NOMO-1 treated with dmso at 0.1 percent for 144 hours (cell line): ENCODE measurements at regions not wholly inside any gene's neighbourhood (a gene's known extent, or its start where the extent isn't known, plus 50 kb on each side); places are given as distances from the start of the nearest gene placed in this dataset.
"Not testable (repeated sequence)": the region's sequence is repeated elsewhere in the genome, so short reads cannot be mapped to it uniquely, and the experiment has no call there.

Source experiments
- DNase-seq: peaks from one replicate; lab custom pipeline; 2025; ENCODE audit not compliant: unreplicated experiment; lab: John Stamatoyannopoulos, UW

DNA sequence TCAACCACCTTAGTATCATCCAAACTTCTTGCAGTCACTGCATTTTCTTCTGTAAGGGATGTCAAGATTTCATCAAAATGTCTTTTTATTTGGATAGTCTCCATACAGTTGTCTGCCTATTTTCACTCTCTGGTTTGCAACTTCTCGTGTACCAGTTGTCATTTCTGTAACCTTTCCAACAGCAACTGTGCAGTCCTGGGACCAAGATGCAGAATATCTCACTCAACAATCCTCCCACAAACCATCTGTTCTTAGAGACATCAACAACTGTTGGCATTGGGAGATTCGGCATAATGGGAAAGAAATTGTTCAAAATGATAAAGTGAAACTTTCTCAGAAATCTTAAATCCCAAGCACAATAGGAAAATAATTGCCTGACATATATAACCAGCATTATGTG is 933.6 kb upstream of the SLC39A10 start:
- DNase-seq: no peak

DNA sequence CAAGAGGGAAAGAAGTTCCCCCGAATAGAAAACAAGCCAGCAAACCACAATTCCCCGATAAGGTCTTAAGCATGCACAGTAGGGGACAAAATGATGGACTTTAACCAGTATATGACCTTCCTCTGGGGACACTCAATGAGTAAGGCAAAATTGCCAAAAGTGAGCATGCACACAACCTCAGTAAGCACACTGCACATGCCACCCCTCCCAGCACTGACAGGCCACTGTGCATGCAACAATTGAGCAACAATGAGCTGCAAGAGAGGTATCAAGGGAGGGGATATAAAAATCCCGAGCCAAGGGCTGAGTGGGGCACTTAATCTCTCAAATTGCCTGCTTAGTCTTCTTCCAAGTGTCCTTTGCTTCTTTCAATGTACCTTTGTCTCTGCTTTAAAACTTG is 935.8 kb upstream of the SLC39A10 start:
- no peak for DNase-seq

DNA sequence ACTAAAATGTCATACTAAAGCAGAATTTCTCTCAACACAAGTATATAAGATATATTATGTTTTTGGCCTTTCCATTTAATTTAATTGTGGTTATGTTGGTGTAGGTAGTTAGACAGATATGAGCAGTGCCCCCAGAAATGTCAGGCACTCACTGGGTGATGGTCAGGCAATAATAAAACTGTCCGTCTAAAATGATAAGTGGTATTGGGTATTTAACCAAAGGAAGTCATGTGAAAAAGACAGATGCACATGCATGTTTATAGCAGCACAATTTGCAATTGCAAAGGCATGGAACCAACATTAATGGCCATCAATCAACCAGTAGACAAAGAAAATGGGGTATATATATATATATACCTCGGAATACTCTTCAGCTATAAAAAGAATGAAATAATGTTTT is 936.6 kb upstream of the SLC39A10 start:
- DNase-seq: no peak

DNA sequence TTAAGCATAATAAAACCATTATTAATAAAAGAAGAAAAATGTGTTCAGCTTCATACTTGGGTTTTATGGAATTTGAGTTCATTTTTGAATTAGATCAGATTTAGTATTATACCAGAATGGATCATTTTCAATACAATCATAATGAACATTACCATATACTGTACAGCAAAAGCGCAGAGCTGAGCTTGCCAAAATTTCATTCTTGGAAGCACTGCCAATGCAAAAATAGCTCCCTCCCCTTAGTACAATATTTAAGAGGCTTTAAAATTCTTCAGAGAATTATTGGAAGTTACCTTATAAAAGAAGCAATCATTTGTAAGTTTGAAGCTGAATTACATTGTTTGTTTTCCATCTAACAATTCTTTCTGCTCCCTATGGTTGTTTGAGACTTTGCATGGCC is 938.1 kb upstream of the SLC39A10 start:
- no peak for DNase-seq

DNA sequence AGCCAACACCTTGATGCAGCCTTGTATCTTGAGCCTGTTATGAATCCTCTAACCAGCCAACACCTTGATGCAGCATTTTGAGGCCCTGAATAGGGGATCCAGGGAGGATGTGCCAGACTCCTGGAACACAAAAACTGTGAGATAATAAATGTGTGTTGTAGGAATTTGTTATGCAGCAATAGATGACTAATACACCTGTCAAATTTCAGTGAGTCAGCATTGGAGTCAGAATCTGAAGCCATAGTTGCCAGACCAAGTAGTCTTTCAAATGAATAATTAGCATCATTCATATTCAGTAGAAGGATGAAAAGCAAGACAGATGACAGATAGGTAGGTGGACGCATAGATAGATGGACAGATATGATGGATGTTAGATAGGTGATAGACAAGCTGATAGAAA is 942.5 kb upstream of the SLC39A10 start:
- no peak for DNase-seq

DNA sequence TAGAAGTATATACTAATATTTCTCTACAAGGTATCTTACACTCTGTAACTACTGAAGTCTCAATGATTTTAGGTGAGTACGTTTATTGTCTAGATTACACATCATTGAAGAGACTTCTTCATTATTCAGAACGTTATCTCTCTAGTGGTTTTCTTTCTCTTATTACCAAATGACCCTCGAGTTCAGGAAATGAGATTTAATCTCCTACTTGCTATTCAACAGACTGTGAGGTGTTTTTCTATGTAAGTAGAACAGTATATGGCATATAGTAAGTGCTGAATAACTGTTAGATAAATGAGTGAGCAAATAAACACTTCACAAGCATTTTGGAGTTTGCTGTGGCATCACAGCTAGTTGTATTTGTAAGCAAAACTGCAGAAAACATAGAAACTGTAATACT is 947.2 kb upstream of the SLC39A10 start:
- no peak for DNase-seq

DNA sequence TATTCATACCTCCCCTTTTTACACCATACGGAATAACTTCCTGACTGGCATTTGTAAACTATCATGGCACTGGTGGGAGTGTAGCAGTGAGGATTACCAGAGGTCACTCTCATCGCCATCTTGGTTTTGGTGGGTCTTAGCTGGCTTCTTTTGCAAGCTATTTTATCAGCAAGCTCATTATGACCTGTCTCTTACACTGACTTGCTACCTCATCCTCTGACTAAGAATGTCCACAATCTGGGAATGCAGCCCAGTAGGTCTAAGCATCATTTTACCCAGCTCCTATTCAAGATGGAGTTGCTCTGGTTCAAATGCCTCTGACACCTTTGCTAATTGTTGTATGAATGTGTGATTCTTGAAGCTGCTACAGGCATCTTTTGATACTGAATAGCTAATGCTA is 950.8 kb upstream of the SLC39A10 start:
- DNase-seq: no peak

DNA sequence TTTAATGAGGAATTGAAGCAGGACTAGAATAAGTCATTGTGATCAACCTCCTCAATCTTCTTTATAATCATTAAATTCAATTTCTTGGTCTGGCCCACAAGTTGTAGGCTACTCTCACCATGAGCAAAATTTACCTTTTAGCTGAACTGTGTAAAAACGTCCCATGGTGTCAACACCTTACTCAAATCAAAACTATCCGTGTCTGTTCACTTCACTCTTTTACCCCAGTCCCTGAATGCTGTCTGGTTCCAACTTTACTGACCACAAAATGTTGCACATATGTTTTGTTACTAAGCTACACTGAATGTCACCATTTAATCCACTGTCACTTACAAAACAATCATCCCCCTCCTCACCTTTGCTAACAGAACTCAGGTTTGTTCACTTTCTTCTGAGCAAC is 951.6 kb upstream of the SLC39A10 start:
- no peak for DNase-seq

DNA sequence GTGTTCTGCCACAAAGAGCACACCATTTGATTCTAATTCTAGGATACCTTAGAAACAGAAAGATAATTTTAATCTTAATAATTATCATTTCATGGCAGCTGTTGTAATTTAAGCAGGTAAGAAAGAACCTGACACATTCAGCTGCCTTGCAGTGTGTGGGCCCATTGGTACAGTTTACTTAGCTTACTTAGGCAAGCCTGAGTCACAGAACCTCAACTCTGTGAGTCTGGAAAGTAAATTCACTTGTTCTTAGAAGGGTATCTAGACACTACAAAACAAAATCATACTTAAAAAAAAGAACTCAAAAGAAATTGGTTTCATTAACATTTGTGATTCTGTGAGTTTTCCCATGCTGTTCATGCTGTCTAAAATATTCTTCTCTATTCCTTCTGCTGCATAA is 956.3 kb upstream of the SLC39A10 start:
- no peak for DNase-seq

DNA sequence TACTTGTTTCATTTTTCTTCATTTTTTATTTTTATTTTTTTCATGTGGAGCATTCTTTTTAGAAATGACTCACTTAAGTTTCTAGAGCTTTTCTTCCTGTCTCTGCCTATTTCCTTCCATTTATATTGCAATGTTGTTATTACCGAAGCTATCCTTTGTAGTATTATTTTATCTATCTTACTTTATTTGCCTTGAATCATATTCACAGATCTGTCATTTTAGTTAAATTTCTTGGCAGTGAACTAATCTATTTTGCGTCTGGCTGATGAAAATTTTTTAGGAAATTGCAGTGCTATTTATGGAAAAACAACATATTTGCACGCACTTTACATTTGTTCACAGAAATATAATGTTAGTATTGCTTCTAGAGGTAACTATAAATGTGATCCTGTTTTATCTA is 956.9 kb upstream of the SLC39A10 start:
- no peak for DNase-seq

DNA sequence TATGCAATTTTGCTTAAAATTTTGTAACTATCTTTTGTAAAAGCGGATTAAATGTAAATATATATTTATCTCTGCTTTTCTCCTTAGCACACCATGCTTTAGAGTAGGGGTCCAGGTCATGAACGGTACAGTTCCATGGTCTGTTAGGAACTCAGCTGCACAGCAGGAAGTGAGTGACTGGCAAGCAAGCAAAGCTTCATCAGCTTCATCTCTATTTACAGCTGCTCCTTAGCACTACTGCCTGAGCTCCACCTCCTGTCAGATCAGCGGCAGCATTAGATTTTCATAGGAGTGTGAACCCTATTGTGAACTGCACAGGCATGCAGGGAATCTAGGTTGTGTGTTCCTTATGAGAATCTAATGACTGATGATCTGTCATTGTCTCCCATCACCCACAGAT is 959.0 kb upstream of the SLC39A10 start:
- no peak for DNase-seq

DNA sequence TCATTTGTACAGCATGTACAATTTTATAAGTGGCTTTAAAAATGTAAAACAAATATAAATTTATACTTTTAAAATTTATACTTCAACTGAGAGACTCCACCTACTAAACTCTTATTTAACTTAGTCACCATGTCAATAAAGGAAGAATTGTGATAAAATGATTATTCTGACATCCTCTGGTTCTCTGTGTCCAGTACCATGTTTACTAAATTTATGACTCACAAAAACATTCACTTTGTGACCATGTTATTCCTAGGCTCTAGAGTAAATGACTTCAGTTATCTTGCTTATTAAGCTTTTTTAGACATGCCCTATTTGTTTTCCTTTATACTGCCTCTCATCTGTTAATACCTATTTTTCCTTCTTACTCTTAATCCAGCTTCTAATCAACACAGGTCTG is 959.6 kb upstream of the SLC39A10 start:
- no peak for DNase-seq

DNA sequence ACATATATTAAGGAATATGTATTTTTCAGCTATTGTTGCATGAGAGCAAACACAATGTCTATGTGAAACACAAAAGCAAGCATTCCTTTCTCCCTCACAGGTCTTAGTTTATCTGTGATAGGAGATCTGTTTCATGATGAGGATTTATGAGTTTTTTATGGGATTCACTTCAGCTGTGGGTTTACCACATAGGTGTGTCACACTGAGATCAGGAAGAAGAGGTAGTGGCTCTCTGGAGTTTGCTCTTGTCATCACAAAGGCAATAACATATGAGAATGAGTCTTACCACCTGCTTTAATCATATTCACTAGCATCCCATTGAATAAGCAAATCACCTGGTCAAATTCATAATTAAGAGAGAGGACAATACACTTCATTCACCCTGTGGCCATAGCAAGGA is 960.3 kb upstream of the SLC39A10 start:
- no peak for DNase-seq

DNA sequence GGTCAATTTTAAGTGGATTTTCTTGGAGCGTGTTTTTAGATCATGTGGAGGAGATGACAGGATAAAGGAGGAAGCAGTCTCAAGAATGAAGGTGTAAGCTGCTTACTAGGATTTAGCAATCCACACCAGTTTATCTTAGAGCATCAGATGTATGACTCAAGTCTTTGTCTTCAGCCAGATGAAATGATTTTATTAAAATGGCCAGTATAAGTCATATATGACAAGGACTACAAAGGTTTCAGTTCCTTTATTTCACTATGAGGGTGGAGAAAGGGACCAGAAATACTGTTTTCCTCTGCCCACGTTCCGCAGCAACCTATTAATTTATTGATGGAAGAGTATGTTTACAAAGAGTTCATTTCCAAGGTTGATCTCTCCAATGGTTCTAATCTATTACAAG is 970.5 kb upstream of the SLC39A10 start:
- no peak for DNase-seq

DNA sequence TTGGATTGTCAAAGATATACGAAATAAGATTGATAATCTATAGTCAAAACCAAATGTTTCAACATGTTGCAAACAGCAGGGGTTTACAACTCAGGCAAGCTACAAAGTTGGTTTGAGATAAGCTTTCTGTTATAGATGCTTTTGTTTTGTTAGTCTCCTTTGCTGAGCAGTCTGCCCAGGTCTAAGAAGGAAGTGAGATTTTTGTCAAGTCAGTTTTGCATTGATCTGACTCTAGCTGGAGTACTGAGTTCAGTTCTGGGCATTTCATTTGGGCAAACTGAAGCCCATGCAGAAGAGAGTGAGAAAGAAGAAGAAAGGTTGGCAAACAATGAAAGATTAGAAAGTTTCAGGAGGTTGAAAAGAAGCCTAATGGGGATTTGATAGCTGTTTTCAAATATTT is 983.0 kb upstream of the SLC39A10 start:
- DNase-seq: no peak

DNA sequence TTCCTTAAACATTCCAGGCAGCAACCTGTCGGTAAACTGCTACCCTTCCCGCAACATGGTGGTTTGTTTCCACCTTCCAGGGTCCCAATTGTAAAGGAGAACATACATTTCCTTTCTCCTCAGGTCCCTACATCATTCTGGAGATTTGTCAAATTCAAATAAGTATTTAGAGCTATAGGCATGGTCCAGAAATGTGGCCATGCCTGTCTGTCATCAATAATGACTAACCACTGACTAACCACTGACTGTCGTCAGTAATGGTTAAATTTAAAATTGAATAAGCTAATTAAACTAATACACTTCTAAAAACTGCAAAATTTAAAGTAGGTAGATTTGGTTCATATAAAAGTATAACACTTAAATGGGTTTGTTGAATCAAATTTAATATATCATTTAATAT is 984.0 kb upstream of the SLC39A10 start:
- no peak for DNase-seq

DNA sequence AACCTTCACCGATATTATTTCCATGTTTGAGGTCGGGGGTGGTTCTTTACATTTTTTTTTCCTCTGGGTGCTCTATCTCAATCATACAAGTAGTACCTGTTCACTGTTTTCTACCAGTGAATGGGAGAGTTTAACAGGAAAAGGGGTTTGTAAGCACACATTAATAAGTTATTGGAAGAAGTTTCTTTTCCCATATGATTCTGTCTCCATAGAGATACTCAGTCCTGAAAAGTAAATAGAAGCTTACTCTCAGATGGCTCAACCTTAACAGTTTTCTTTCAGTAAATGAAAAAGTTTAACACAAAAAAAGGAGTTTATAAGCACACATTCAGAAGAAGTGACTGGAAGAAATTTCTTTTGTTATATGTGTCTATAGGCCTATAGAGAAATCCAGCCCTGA is 995.6 kb upstream of the SLC39A10 start:
- DNase-seq: no peak

DNA sequence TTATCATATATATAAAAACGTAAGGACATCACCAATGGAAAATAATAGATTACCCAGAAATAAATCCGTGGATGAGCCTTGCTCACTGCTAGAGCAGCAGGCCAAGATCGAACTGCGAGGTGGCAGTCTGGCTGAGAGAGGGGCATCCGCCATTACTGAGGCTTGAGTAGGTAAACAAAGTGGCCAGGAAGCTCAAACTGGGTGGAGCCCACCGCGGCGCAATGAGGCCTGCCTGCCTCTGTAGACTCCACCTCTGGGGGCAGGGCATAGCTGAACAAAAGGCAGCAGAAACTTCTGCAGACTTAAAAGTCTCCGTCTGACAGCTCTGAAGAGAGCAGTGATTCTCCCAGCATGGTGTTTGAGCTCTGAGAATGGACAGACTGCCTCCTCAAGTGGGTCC is 1018.0 kb upstream of the SLC39A10 start:
- not testable (repeated sequence) for DNase-seq

DNA sequence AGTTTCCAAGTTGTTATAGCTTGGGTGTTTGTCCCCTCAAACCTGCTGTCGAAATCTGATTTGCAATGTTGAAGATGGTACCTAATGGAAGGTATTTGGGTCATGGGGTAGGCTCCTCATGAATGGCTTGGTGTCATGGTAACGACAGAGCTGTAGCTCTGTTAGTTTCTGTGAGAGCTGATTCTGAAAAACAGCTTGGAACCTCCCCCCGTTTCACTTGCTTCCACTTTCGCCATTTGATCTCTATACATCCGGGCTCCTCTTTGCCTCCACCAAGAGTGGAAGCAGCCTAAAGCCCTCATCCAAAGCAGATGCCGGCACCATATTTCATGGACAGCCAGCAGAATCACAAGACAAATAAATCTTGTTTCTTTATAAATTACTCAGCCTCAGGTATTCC is 1035.1 kb upstream of the SLC39A10 start:
- DNase-seq: no peak

DNA sequence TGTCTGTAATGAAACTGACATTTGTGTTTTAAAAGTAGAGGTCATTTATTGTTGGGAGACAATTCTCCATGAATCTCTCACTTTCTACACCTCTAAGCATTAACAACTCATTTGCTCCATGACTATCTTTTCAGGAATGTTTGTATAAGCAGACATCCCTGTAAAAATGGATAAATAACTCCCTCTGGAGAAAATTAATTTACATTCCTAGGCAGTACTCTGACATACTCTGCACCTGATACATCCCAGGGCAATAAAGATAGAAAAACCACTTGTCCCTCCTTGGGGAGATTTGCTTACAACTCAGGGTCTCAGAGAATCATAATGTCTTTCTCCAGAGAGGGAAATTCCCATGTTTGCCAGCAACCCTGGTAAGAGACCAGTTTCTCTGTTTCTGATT is 1037.7 kb upstream of the SLC39A10 start:
- no peak for DNase-seq

DNA sequence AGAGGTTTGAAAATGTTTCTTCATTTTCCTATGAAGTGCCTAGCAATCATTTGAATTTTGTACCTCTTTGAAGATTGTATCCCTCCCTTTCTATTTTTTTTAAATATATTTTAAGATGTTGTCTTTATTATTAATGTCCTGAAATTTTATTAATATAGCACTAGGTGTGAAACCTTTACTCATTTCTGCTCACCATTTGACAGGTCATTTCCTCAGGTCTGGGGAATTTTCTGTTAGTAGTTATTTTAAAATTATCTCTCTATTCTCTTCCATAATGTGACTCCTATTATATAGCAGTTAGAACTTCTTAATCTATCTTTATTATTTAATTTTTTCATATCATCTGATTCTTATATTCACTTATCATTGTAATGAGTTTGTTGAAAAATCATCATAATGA is 1038.6 kb upstream of the SLC39A10 start:
- DNase-seq: no peak

DNA sequence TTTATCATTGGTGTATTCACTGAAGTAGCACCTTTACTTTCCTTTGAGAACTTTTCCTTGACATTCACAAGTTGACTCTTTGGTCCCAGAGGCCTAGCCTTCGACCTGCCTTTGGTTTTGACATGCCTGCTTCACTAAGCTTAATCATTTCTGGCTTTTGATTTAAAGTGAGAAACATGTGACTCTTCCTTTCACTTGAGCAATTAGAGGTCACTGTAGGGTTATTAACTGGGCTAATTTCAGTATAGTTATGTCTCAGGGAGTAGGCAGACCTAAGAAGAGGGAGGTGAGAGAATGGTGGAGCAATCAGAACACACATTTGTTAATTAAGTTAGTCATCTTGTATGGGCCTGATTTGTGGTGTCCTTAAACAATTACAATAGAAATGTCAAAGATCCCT is 1040.7 kb upstream of the SLC39A10 start:
- DNase-seq: no peak

DNA sequence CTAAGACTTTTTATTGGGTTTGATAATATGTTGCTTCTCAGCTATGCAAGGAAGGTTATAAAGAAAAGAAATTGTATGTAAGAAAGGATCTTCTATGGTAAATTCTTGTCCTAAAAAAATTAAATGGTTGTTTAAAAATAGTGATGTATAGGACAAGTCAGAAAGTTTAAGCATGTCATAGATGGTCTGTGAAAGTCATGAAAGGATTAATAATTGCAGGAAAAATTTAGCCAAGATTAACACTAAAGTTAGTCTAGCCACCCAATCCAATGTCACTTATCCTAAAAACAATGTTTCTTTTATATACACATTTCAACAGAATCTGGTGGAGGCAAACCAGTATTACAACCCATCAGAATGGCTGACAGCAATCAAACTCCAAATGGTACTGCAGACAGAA is 1046.7 kb upstream of the SLC39A10 start:
- DNase-seq: no peak

DNA sequence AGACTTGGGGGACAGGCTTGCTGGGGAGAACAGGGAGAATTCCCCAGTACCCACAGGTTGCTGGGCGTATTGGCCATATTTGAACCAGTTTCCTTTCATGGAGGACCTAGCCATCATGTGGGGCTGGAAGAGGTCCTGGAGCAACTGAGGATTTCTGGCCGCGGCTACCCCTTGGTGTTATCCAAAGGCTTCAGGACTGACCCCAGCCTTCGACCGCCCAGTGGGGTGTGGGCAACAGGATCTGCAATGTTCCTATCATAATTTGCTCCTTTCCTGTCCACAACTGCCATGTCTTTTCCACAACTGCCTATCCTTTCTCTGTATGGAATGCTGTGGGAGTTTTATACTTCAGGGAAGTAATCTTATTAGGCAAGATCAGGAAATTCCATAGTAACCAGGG is 1053.6 kb upstream of the SLC39A10 start:
- no peak for DNase-seq
